GM06990 (cell line): ENCODE measurements at regions not wholly inside any gene's neighbourhood (a gene's known extent, or its start where the extent isn't known, plus 50 kb on each side); places are given as distances from the start of the nearest gene placed in this dataset.
"Not testable (repeated sequence)": the region's sequence is repeated elsewhere in the genome, so short reads cannot be mapped to it uniquely, and the experiment has no call there.

ENCODE experiments used
- DNase-seq: peaks from one replicate; pipeline ENCODE4 v3.0.0-alpha.2; 2011; ENCODE audit not compliant: insufficient read length; ENCODE audit errors: extremely low read depth
- H3K27me3 ChIP-seq: replicated peaks from 2 replicates; pipeline ENCODE4 v1.6.0; 2011; ENCODE audit warnings: low read length; ENCODE audit not compliant: control insufficient read depth, insufficient read depth
- H3K36me3 ChIP-seq: 2 replicates; pipeline ENCODE4 v1.5.1; 2011; ENCODE audit warnings: low read length; ENCODE audit not compliant: control insufficient read depth, insufficient read depth
- H3K4me3 ChIP-seq: replicated peaks from 2 replicates; pipeline ENCODE4 v1.5.1; 2011; ENCODE audit warnings: low read depth, mild to moderate bottlenecking, control low read depth, low read length
- TF ChIP-seq, protein P1 (sequence below): IDR thresholded peaks from 2 replicates; pipeline ENCODE4 v1.5.1; 2011; ENCODE audit warnings: low read length, control low read depth, mild to moderate bottlenecking, inconsistent platforms; ENCODE audit not compliant: insufficient read depth, poor library complexity, severe bottlenecking

GRCh38 chrX:155755706-155756337 is 125.3 kb upstream of the VAMP7 start:
- H3K36me3 ChIP-seq: no peaks in the 10 kb centered on the region
- no peak overlapping the region for H3K4me3 ChIP-seq
- TF ChIP-seq, protein P1, sequence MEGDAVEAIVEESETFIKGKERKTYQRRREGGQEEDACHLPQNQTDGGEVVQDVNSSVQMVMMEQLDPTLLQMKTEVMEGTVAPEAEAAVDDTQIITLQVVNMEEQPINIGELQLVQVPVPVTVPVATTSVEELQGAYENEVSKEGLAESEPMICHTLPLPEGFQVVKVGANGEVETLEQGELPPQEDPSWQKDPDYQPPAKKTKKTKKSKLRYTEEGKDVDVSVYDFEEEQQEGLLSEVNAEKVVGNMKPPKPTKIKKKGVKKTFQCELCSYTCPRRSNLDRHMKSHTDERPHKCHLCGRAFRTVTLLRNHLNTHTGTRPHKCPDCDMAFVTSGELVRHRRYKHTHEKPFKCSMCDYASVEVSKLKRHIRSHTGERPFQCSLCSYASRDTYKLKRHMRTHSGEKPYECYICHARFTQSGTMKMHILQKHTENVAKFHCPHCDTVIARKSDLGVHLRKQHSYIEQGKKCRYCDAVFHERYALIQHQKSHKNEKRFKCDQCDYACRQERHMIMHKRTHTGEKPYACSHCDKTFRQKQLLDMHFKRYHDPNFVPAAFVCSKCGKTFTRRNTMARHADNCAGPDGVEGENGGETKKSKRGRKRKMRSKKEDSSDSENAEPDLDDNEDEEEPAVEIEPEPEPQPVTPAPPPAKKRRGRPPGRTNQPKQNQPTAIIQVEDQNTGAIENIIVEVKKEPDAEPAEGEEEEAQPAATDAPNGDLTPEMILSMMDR: no peak
- H3K27me3 ChIP-seq: no peaks in the 10 kb centered on the region
- DNase-seq: no peak

DNA sequence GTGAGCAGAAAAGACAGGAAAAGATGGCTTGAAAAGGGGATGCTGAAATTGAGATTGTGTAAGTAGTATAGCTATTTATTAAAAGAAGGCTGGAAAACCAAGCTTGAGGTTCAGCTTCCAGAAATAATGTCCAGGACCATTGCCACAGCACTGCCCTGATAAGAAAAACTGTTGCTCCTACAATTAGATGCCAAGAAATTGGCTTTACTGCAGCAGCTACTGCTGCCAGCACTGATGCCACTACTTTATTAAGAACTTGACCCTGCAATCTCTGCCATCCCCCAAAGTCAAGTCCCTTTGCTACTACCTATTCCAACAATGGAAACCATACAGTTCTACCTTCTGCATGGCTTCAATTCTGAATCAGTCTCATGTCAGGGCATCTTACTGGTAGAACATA is 130.0 kb upstream of the VAMP7 start:
- no peak overlapping the region for H3K4me3 ChIP-seq
- no peak for DNase-seq
- no peaks in the 10 kb centered on the region for H3K36me3 ChIP-seq
- TF ChIP-seq, protein P1: no peak
- no peaks in the 10 kb centered on the region for H3K27me3 ChIP-seq

DNA sequence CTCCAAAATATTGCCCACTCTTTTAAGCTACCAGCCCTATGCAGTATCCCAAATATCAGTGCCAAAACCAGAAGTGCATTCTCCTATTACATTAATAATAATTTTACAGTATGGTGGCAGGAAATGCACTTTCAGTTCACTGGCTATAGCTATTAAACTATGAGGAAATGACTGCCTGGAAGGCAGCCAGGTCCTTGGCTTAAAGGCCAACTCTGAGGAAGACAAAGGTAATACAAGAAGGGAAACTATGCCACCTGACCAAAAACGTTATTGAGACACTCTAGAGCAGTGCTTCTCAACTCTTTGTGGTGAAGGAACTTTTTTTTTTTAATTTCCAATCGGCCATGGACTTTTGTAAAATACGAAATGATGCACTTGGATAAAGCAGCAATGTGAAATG is 133.6 kb upstream of the VAMP7 start:
- TF ChIP-seq, protein P1: no peak
- Histone ChIP-seq H3K36me3 (no peaks in the 10 kb centered on the region), H3K4me3 (no peak overlapping the region), H3K27me3 (no peaks in the 10 kb centered on the region)
- DNase-seq: no peak

GRCh38 chrX:155745792-155746191 is 133.0 kb upstream of the TMLHE start:
- H3K36me3 ChIP-seq: no peaks in the 10 kb centered on the region
- no peak overlapping the region for H3K4me3 ChIP-seq
- H3K27me3 ChIP-seq: no peaks in the 10 kb centered on the region
- DNase-seq: no peak
- TF ChIP-seq, protein P1: no peak

GRCh38 chrX:155744534-155744933 is 131.8 kb upstream of the TMLHE start:
- Histone ChIP-seq H3K36me3 (no peaks in the 10 kb centered on the region), H3K27me3 (no peaks in the 10 kb centered on the region), H3K4me3 (no peak overlapping the region)
- DNase-seq: no peak
- TF ChIP-seq, protein P1: no peak

GRCh38 chrX:155728335-155728734 is 115.6 kb upstream of the TMLHE start:
- H3K27me3 ChIP-seq, H3K36me3 ChIP-seq, DNase-seq, H3K4me3 ChIP-seq: not testable (repeated sequence)
